HG02870 (cell line): ENCODE measurements at regions not wholly inside any gene's neighbourhood (a gene's known extent, or its start where the extent isn't known, plus 50 kb on each side); places are given as distances from the start of the nearest gene placed in this dataset.

Experiments
- ATAC-seq: cut with Tn5 transposase; IDR thresholded peaks from one replicate; pipeline ENCODE4 v1.9.1; 2021; ENCODE audit warnings: mild to moderate bottlenecking, moderate library complexity; ENCODE audit not compliant: unreplicated experiment

DNA sequence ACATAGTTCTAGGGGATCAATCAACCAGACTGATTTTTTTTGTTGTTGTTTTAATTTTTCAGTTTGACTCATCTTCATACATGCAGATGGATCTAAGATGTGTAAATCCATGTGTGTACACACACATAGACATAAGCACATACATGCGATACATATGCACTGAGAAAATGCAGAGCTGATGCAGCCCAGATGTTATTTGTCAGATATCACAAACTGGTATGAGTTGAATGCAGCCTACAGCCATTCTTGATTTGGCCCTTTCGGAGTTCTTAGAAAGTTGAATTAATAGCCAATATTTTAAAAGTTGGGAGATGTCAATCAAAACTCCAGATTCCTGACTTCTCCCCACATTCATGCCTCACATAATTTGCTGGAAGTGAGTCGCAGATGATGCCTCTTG lies 180.4 kb downstream of the SPATA18 start:
- ATAC-seq: no peak

DNA sequence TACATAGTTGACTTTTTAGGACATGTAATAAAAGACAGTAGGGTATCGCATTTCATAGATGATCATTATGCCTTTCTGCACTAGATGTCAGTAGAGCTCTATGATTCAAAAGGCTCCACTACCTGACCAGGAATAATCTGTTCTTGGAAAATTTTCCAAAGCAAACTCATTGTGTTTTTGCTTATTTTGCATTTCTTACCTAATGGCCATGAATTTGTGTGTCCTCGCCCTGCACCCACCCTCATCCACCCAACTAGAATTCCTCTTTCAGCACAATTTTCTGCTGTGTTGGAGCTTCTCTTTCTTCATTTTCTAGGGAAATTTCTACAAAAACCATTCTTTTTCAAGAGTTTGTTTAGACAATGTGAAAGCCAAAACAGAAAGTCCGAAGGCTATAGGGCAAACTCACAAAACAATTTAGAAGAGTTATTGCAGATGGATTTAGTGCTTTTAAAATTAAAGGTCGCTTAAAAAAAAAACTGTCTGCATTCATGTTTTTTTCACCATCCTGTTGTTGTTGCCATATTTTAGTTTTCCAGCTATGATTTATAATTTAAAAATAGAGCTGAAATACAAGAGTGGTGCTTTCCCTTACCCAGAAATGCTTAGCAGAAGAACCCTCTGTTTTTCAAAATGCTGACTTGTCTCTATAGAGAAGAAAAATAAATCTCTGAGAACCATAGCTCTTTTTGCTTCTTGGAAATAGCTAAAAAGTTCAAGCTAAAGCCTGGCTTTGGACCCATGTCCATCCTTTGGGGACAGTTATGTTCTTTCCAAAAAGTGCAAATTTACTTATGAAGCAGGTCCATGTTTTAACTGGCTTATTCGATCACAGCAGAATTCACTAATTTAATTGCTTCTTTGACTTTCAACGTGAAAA lies 183.7 kb downstream of the SPATA18 start:
- ATAC-seq: no peak

DNA sequence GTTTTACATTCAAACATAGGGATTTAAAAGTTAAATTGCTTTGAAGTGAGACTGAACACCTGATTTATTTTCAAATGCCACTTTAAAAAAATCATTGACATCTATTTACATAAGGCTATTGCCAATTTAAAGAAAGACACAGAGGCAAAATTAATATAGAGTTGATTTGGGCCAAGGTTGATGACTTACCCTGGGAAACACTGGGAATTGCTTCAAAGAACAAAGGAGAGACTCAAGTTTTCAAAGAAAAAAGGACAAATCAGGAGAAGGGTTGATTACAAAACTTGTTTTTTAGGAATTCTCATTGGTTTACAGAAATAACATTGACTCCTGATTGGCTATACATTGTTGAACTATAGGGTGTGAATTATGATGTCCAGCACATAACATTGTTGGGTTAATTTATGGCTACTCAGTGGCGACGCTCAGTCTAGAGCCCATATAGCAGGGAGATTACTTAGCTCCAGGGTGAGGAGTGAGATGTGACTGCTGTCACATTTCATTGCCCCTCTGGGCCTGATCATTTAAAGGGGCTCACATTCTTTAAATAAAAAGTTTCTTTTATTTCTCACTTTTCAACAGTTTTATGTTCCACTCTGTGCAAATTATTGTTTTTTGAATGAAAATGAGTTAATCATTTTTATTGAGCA lies 184.6 kb downstream of the SPATA18 start:
- no peak for ATAC-seq

DNA sequence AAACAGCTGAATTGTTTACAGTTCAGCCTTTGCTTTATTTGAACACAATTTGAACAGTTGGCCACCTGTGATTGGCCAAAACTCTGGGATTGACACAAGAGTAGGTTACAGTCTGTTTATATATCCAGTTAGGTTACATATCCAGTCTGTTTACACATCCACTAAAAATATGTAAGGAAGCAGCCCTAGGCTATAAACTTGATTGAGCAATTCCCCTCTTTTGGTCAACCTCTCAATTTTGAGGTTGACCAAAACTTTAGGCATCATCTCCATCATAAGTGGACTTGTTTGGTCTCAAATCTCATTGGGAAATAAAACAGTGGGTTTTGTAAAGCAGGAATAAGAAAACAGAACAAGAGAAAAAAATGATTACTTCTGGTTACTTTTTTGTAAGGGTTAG lies 190.8 kb downstream of the SPATA18 start:
- no peak for ATAC-seq

DNA sequence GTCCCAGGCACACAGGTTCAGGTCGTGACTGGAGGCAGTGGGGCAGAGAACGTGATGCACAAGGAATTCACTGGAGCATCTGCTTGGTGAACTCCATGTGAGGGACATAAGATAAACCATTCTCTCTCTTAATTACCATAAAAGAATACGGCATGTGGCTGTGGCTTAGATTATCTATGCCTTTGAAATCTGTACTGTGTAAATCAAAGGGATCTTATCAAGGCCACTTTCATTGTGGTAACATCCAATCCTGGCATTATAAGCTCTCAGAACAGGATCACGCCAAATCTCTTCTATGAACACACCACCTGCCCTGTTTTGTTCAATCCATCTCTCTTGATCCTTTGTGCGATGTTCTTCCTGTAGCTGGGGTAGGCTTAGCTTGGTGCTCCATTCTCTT lies 192.3 kb downstream of the SPATA18 start:
- no peak for ATAC-seq

DNA sequence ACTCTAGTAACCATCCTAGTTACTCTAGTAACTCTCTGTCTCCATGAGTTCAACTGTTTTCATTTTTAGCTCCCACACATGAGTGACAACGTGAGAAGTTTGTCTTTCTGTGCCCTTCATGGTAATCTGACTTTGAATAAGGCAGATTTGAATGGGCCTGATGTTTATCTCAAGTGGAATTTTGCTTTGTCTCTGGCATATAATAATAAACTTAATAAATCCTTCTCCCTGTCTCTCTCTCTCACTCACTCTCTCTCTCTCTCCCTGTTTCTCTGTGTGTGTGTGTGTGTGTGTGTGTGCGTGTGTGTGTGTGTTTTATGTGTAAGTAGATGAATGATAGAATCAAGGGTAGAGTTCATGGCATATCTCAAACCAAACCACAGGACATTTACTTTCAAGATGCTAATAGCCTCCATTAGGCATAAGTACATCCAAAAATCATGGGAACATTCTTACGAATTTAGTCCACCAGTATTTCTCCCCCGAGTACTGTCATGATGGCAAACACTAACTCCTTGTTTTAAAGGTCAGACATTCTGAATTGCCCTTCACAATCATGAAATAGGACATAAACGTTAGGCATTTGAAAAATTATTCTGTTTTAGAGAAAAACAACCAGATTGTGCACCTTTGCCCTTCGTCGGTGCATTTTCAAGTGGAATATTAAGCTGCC lies 193.1 kb downstream of the SPATA18 start:
- ATAC-seq: no peak

DNA sequence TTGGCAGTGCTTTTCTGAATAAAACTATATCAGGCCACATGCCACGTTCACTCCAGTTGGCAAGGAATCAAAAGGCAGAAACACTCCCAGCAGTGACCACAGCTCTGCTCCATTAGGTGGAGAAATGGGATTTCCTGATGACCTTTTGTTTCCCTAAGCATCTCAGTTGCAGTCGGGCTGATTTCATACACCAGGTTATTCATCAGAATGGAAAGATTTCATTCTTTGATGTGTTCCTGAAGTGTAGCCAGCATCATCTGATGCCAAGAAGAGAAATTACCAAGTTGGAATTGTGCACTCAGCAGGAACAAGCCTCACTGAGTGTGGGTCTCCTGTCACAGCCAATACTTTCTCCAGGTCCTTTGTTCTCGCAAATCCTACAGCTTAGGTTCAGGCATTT lies 193.7 kb downstream of the SPATA18 start:
- ATAC-seq: no peak

DNA sequence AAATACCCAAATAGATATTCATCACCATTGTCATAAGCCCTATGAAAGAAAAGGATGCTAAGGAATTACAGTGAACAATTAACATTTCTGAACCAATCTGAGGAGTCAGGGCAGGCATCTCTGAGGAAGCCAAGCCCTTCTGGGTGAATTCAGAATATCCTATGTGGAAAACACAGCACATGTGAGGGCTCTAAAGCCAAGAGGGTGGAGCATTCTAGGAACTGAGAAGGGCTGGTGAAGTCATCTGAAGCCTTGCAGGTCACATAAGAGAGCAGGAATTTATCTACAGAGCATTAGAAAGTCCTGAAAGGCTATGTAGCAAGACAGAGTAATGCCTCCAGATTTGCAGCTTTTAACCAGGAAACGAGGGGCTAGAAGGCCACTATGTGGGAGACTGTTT lies 195.7 kb downstream of the SPATA18 start:
- no peak for ATAC-seq

DNA sequence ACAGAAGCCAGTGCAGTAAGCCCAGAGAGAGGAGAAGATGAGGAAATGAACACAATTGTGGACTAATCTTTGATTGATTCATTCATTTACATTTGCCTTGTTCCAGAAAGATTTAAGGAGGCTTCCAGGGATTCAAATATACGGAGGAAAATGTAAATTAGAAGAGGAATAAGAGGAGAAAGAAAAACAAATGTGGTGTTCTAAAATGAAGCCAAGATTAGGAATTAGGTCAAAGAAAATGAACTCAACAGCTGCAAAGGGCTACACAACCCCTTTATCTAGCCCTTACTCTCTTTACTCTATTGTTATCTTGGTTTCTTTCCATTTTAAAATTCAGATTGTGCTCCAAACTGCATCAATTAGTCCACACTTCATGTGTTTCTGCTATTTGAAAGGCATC lies 196.8 kb downstream of the SPATA18 start:
- ATAC-seq: no peak

DNA sequence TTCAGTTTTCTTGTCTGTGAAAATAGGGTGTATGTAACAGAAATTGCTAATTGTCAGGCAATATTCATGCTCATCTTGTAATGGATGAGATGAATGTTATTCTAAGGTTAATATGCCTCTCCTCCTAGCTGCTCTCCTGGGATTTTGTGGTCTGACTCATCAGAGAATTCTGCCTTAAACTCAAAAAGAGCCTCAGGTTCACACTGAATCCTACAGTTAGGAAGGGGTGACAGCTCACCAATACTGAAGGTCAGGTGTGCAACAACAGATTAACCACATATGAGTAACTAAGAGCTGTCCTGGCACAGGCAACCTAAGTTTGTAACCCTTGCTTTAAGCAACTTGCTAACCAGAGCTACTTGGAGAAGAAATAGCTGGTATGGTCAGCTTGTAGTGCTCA lies 197.7 kb downstream of the SPATA18 start:
- ATAC-seq: no peak

DNA sequence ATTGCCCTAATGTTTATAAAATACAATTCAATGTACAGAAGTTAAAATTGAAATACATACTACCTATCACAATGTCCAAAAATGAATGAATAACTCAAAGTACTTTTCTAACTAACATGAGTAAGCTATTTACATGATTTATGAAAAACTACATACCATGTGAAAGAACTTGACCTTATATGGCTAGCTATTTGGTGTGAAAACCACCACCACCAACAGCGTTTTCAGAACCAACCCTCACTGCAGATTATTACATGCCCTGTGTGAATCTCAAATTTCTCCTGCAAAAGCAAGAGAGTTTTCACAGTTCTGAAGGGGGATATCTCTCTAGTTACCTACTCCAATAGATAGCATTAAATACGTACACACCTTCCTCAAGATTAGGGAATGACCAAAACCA lies 198.5 kb downstream of the SPATA18 start:
- no peak for ATAC-seq

DNA sequence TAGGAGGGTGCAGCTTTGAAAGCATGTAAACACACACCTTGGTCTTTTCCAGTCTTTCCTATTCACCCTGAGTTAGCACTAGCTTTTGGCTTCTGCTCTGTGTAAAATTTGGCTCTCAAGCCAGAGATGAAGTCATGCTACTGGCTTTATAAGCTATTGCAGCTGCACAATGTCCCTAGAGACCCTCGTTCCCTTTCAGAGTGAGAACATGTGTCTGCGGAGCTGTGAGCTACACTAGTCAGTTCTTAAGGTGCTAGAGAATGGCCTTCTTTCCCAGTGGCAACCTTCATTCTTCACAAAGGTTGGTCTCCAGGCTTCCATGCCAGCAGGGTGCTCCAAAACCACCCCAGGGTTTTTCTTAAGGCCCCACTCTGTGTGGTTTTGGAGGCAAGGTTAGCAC lies 199.1 kb downstream of the SPATA18 start:
- no peak for ATAC-seq

DNA sequence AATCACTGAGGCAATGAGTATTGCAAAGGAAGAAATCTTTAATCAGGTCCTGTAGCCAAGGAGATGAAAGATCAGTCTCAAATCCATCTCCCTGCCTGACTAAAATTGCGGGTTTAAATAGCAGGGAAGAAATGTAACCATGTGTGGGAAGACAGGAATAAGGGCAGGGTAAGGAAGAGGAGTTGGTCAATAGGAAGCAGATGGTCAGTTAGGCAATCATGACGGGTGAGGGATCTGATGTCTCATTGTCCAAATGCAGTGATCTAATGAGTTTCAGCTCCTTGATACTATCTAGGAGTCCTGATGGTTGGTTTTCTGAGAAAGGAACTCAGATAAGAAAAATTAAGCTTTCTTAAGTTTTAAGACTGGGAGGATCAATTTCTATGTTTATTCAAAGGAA lies 200.8 kb downstream of the SPATA18 start:
- ATAC-seq: no peak

DNA sequence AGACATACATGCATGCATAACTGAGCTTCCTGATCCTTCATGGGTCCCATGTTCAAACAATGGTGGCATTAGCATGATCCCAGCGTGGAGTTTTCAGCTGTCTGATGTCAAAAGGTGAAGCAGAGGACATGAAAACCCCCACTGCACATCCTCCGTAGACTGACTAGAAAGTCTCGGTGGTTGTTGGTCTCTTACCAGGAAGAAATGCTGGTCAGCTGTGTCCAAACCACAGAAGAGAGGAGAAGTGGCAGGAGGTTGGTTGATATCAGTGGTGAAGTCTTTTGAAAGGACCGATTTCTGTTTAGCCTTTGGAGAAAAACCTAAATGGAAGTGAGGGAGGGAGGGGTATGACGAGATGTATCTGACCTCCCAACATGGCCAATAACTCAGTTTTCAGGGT lies 201.9 kb downstream of the SPATA18 start:
- ATAC-seq: no peak

DNA sequence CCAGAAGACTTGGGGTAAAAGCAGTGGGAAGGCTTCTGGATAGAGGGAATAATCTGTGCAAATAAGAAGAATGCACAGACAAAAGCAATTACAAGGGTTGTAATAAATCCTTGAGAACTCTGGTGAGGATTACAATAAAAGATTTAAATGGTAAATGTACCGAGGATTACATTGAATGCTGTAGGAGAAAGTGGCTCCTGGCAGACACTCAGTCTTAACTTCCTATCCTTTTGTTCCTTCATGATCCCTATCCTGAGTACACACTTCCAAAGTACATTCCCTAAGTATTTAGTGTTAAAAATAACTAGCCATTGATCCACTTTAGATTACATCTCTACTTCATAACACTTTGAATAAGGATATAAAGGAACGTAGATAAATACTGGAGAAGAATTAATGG lies 205.4 kb downstream of the SPATA18 start:
- ATAC-seq: no peak

DNA sequence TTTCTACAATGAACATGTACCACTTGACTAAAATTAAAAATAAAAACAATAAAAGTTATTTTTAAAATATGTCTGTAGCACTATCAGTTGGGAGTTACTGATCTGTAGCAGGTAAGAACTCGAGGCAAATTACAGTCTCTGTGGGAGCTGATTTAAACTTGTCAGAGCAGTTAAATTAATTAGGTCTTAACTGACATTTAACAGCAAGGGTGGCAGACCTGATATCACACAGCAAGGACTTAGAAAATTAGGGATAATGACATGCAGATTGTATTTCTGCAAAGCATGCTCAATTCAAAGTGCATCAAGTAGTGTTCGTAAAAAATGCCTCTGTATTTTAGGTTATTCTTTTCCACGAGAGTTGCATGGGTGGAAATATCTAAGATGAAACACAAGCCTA lies 208.9 kb downstream of the SPATA18 start:
- ATAC-seq: no peak

DNA sequence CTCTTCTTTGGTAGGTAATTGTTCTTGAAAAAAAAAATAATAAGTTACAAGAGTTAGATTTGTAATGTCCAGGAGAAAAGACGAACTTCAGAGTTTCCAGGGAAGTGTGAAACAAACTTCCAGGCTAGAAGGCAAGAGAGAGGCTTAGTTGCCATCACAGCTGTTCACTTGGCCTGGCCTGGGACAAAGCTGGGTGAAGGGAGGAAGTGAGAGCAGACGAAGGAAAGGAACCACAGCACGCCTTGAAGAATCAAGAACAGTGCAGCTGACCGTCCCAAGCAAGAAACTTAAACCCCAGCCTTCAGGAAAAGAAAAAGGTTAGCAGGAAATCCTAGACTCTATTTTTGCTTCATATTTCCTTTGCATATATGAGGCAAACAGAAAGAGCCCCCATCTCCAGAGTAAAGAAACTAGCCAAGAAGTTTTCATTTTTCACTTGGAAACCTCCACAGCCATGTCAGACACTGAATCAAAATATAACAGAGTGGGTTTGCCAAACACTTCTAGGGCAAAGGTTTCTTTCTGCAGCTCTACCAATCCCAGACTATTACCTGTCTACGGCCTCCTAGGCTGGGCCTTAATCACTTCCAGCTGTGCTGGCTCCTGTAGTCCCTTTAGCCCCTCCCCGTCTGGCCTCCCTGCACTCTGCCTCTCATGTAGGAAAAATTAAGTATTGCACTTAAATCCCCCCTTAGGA lies 209.6 kb downstream of the SPATA18 start:
- ATAC-seq: peak; percentile 47

DNA sequence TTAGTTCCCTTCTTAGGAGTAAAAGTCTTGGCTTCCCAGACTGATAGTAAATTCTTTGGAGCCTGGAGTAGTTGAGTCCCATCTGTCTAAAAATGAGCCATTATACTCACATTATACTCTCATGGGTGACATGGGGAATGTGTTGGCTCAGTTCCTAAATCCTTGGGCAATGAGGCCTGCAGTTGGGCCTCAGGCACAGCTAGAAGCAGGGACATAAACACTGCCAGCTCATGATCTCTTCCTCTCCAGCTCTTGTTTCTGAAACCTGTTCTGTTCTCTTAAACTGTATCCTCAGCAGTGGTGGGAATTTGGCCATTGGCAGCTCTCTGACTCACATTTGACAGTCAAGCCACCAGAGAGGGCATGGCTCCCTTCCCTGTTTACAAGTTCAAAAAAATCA lies 212.5 kb downstream of the SPATA18 start:
- ATAC-seq: no peak

DNA sequence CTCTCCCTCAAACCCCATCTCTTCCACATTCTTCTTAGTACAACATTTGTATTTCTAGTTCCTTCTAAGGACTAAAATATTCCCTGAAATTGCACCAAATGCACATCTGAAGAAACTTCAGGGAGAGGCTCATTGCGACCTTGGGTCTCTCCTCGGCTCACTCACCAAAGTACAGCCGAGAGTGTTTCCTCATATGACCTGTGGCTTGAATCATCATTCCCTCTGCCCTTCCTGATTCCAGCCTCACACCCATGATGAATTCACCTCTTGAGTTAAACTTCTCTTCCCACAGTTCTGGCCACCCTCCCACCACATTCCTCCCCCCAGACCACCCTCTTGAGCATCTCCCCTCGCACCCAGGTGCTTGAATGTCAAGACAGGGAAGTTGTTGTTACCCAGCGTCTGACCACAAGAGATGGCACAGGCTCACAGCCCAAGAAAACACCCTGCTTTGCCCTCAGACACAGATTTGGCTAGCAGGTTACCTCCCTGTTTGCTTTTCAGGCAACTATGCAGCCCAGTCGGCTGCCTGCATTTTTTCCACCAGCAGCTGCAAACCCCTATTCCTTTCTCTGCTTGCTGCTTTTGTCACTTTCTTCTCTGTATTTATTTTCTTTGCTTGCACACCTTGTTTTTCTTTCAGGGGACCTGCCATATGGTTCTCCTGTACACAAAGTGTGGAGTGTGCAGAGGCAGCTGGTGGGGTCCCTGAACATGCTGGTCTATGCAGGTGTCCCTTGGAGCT lies 214.8 kb downstream of the SPATA18 start:
- no peak for ATAC-seq

DNA sequence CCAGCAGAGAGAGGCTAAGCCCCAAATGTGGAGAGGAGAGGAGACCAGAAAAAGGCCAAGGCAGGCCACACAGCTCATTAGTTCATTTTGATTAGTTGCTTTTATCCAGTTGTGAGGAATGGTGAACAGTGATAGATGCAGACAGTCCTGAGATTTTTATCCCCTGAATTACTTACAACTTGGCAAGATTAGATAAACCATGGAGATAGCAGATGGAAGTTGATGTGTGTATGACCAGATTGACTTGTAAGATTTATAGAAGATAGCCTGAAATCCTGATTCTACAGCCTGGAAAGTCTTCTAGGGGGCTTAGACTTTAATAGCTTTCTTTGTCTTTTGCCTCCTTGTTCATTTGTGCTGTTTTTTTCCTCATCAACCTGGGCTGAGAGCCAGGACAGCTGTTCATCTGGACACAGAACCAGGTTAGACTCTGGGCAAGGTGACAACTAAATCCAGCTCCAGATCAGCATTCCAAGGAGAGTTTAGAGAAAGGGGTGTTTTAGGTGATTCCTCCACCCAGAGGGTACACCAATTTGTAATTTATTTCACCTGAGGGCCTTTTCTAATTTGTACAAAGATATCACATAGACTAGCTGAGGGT lies 215.5 kb downstream of the SPATA18 start:
- ATAC-seq: no peak
